ENCODE measurements at regions not wholly inside any gene's neighbourhood (a gene's known extent, or its start where the extent isn't known, plus 50 kb on each side); places are given as distances from the start of the nearest gene placed in this dataset.

GRCh38 chr16:79754501-79754900 is 154.0 kb upstream of the MAF start:
- DNase-seq, result no peak
- H3K36me3 ChIP-seq (ENCODE audit: control insufficient read depth, insufficient read depth, low read length), result no peaks in the 10 kb centered on the region
- H3K9me3 ChIP-seq (ENCODE audit: control insufficient read depth, insufficient read depth, low read length), result no peaks in the 10 kb centered on the region
- Mint-ChIP-seq H3K4me3 (no peak overlapping the region), H3K4me1 (peaks cover 0 to 10% of the 10 kb centered on the region in 2 donors), H3K27me3 (ENCODE audit: low read depth in 2 of 2) (peaks cover 17 to 34% of the 10 kb centered on the region in 2 donors), H3K27ac (no peak overlapping the region), H3K9me3 (peaks cover 0 to 2% of the 10 kb centered on the region in 2 donors), H3K36me3 (no peaks in the 10 kb centered on the region)
- no peak overlapping the region for H3K4me3 ChIP-seq (ENCODE audit: low read length)
- no peak for TF ChIP-seq CTCF (IDR thresholded peaks at IDR 0.05)
- peaks cover 2% of the 10 kb centered on the region for H3K27me3 ChIP-seq (ENCODE audit: control insufficient read depth, insufficient read depth, low read length)
- no peak for ATAC-seq
- intact Hi-C loops (cut with micrococcal nuclease), result no loop called here
- H3K27ac ChIP-seq (ENCODE audit: low read length), result no peak overlapping the region
- H3K4me1 ChIP-seq (ENCODE audit: control insufficient read depth, insufficient read depth, low read length), result no peaks in the 10 kb centered on the region

- DNase-seq, result no peak
- H3K4me1 ChIP-seq (ENCODE audit: control insufficient read depth, insufficient read depth, low read length), result no peaks in the 10 kb centered on the region
- H3K9me3 Mint-ChIP-seq, result peaks cover 0 to 4% of the 10 kb centered on the region in 2 donors
- H3K36me3 ChIP-seq (ENCODE audit: control insufficient read depth, insufficient read depth, low read length), result no peaks in the 10 kb centered on the region
- H3K36me3 Mint-ChIP-seq, result no peaks in the 10 kb centered on the region
- H3K27ac ChIP-seq (ENCODE audit: low read length), result no peak overlapping the region
- no peak overlapping the region for H3K4me3 Mint-ChIP-seq
- no peak overlapping the region for H3K27ac Mint-ChIP-seq
- peaks cover 0 to 10% of the 10 kb centered on the region in 2 donors for H3K4me1 Mint-ChIP-seq
- 69% methylated on average over 1 of the region's 1 CpG for WGBS (ENCODE audit: insufficient coverage)
- no peak for ATAC-seq
- H3K4me3 ChIP-seq (ENCODE audit: low read length), result no peak overlapping the region
- intact Hi-C loops (cut with micrococcal nuclease), result no loop called here
- peaks cover 2% of the 10 kb centered on the region for H3K27me3 ChIP-seq (ENCODE audit: control insufficient read depth, insufficient read depth, low read length)
- H3K9me3 ChIP-seq (ENCODE audit: control insufficient read depth, insufficient read depth, low read length), result no peaks in the 10 kb centered on the region
- H3K27me3 Mint-ChIP-seq (ENCODE audit: low read depth in 2 of 2), result peaks cover 19 to 34% of the 10 kb centered on the region in 2 donors
- TF ChIP-seq CTCF (IDR thresholded peaks at IDR 0.05), result no peak
Observed at GRCh38 chr16:79754081-79754480, 153.5 kb upstream of the MAF start.

DNA sequence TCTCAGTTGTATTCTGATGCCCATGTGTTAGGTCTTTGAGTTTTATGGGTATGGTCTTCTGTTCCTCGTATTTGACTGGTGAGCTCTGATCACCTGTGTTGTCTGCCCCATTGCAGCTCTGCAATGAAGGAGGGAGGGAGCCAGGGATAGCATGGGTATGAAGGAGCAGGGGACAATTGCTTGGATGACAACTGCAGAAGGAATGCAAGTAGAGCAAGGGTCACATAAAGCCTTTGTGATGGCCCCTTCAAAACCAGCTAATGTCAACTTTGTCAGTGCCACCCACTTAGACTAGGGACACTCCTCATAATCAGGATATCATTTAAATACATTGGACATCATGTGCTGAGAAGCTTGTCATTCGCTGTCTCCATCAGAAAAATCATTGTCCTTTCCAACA is 152.7 kb upstream of the MAF start:
- DNase-seq (no peak), ATAC-seq (no peak)
- H3K4me1 Mint-ChIP-seq, result peaks cover 0 to 10% of the 10 kb centered on the region in 2 donors
- Histone ChIP-seq H3K27ac (ENCODE audit: low read length) (no peak overlapping the region), H3K36me3 (ENCODE audit: control insufficient read depth, insufficient read depth, low read length) (no peaks in the 10 kb centered on the region), H3K4me3 (ENCODE audit: low read length) (no peak overlapping the region), H3K27me3 (ENCODE audit: control insufficient read depth, insufficient read depth, low read length) (peaks cover 1% of the 10 kb centered on the region), H3K4me1 (ENCODE audit: control insufficient read depth, insufficient read depth, low read length) (no peaks in the 10 kb centered on the region), H3K9me3 (ENCODE audit: control insufficient read depth, insufficient read depth, low read length) (no peaks in the 10 kb centered on the region)
- H3K9me3 Mint-ChIP-seq, result peaks cover 0 to 4% of the 10 kb centered on the region in 2 donors
- H3K36me3 Mint-ChIP-seq, result no peaks in the 10 kb centered on the region
- peaks cover 17 to 37% of the 10 kb centered on the region in 2 donors for H3K27me3 Mint-ChIP-seq (ENCODE audit: low read depth in 2 of 2)
- intact Hi-C loops (cut with micrococcal nuclease), result no loop called here
- no peak overlapping the region for H3K27ac Mint-ChIP-seq
- H3K4me3 Mint-ChIP-seq, result no peak overlapping the region
- no peak for TF ChIP-seq CTCF (IDR thresholded peaks at IDR 0.05)
- WGBS (ENCODE audit: insufficient coverage), result 84% methylated on average over 2 of the region's 2 CpGs

GRCh38 chr16:79752396-79752795 is 151.9 kb upstream of the MAF start:
- no peaks in the 10 kb centered on the region for H3K36me3 Mint-ChIP-seq
- DNase-seq (no peak), ATAC-seq (no peak)
- Histone ChIP-seq H3K4me1 (ENCODE audit: control insufficient read depth, insufficient read depth, low read length) (no peaks in the 10 kb centered on the region), H3K27me3 (ENCODE audit: control insufficient read depth, insufficient read depth, low read length) (no peaks in the 10 kb centered on the region), H3K4me3 (ENCODE audit: low read length) (no peak overlapping the region), H3K9me3 (ENCODE audit: control insufficient read depth, insufficient read depth, low read length) (no peaks in the 10 kb centered on the region), H3K36me3 (ENCODE audit: control insufficient read depth, insufficient read depth, low read length) (no peaks in the 10 kb centered on the region), H3K27ac (ENCODE audit: low read length) (no peak overlapping the region)
- H3K27ac Mint-ChIP-seq, result no peak overlapping the region
- intact Hi-C loops (cut with micrococcal nuclease), result no loop called here
- WGBS (ENCODE audit: insufficient coverage), result 92% methylated on average over 2 of the region's 2 CpGs
- H3K9me3 Mint-ChIP-seq, result peaks cover 0 to 4% of the 10 kb centered on the region in 2 donors
- H3K27me3 Mint-ChIP-seq (ENCODE audit: low read depth in 2 of 2), result peaks cover 22 to 44% of the 10 kb centered on the region in 2 donors
- H3K4me3 Mint-ChIP-seq, result no peak overlapping the region
- peaks cover 0 to 10% of the 10 kb centered on the region in 2 donors for H3K4me1 Mint-ChIP-seq
- no peak for TF ChIP-seq CTCF (IDR thresholded peaks at IDR 0.05)
